ENCODE measurements at regions not wholly inside any gene's neighbourhood (a gene's known extent, or its start where the extent isn't known, plus 50 kb on each side); places are given as distances from the start of the nearest gene placed in this dataset.
"Not testable (repeated sequence)": the region's sequence is repeated elsewhere in the genome, so short reads cannot be mapped to it uniquely, and the experiment has no call there.

GRCh38 chr7:17094963-17095574 lies 203.4 kb upstream of the AHR start:
- DNase-seq, result no peak

GRCh38 chr7:17095931-17096330 lies 202.5 kb upstream of the AHR start:
- DNase-seq, result no peak

- no peak for DNase-seq
Observed at GRCh38 chr7:17097668-17098297, 200.7 kb upstream of the AHR start.

GRCh38 chr7:17098515-17098914 lies 199.9 kb upstream of the AHR start:
- DNase-seq, result no peak

- DNase-seq, result no peak
Observed at GRCh38 chr7:17099083-17099973, 199.1 kb upstream of the AHR start.

- not testable (repeated sequence) for DNase-seq
Observed at GRCh38 chr7:17099974-17100509, 198.4 kb upstream of the AHR start.

- no peak for DNase-seq
Observed at GRCh38 chr7:17101207-17101696, 197.2 kb upstream of the AHR start.

- no peak for DNase-seq
Observed at GRCh38 chr7:17103170-17103569, 195.3 kb upstream of the AHR start.

GRCh38 chr7:17103984-17104383 lies 194.5 kb upstream of the AHR start:
- DNase-seq, result no peak

- no peak for DNase-seq
Observed at GRCh38 chr7:17104419-17104818, 194.0 kb upstream of the AHR start.

GRCh38 chr7:17105701-17106100 lies 192.8 kb upstream of the AHR start:
- no peak for DNase-seq

- no peak for DNase-seq
Observed at GRCh38 chr7:17108049-17108584, 190.3 kb upstream of the AHR start.

- DNase-seq, result no peak
Observed at GRCh38 chr7:17109020-17109419, 189.4 kb upstream of the AHR start.

- not testable (repeated sequence) for DNase-seq
Observed at GRCh38 chr7:17113770-17114169, 184.7 kb upstream of the AHR start.

GRCh38 chr7:17118412-17118811 lies 180.0 kb upstream of the AHR start:
- DNase-seq, result no peak

- DNase-seq, result no peak
Observed at GRCh38 chr7:17120756-17121155, 177.7 kb upstream of the AHR start.

- DNase-seq, result no peak
Observed at GRCh38 chr7:17121671-17122070, 176.8 kb upstream of the AHR start.

GRCh38 chr7:17123020-17123419 lies 175.4 kb upstream of the AHR start:
- no peak for DNase-seq

GRCh38 chr7:17126413-17127268 lies 171.8 kb upstream of the AHR start:
- no peak for DNase-seq

GRCh38 chr7:17129218-17129617 lies 169.2 kb upstream of the AHR start:
- DNase-seq, result no peak

GRCh38 chr7:17130281-17131059 lies 168.0 kb upstream of the AHR start:
- peak; percentile 25 for DNase-seq

Data from right kidney (tissue), 1 donor.